ENCODE measurements at regions not wholly inside any gene's neighbourhood (a gene's known extent, or its start where the extent isn't known, plus 50 kb on each side); places are given as distances from the start of the nearest gene placed in this dataset.

DNA sequence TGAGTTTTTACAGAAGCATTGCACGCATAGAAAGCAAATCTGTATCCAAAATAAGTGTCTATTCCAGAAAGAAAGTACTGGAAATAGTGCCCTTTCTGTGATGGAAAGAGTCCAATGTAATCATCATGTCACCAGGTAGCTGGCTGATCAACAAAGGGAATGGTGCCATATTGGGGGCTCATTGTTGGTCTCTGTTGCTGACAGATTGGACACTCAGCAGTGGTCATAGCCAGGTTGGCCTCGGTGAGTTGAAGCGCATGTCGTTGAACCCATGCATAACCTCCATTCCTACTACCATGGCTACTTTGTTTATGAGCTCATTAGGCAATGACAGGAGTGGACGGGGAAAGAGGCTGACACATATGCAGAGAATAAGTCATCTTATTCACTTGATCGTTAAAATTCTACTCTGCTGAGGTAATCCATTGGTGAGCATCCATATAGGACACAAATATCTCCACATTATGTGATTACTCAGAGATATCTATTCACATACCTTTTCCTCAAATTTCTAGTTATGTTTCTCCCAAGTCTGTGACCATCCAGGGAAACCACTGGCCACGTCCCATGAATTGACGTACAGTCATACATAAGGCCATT is 560.5 kb downstream of the HAO1 start:
- in situ Hi-C loops (cut with MboI; ENCODE audit: low sequenced_read_pairs), result no loop called here

DNA sequence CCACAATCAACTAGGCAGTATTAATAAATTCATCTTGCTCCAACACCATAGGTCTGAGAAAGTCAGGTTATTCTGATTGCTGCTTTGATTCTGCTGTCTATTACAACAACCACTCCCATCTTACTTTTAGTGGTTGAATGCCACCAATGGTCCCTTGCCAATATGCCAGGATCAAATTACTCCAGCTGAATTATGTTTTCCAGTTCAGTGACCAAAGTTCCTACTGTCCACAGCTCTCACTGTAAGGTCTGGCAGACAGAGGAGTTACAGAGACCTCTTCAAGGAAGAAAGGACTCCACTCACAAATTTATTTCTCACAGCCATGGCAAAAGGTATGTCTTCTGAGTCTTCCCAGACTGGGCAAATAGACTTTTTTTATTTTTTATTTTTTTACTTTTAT is 557.0 kb downstream of the HAO1 start:
- in situ Hi-C loops (cut with MboI; ENCODE audit: low sequenced_read_pairs), result no loop called here

DNA sequence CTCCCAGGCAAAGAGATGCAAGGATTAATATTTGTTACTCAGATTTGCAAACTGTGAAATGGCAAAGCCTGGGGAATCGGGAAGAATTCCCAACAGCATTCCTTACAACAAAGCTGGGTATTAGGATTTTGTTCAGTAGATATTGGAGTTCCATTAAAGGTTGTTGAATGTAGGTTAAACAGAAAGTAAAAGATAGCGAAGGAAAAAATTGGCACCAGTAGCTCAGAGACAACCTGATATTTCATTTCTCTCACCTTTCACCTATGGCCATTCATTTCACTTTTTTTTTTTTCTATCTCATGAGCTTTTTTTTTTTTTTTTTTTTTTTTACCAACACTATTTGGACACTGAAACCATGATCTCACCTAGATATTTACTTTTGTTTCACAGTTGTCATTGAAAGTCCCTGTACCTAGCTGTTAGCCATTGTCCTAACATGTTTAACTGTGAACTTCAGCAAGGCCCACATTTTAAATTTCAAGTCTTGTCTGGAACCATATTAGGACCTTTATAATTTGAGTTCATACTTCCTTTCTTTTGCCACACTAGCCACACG is 552.5 kb downstream of the HAO1 start:
- in situ Hi-C loops (cut with MboI; ENCODE audit: low sequenced_read_pairs), result no loop called here

DNA sequence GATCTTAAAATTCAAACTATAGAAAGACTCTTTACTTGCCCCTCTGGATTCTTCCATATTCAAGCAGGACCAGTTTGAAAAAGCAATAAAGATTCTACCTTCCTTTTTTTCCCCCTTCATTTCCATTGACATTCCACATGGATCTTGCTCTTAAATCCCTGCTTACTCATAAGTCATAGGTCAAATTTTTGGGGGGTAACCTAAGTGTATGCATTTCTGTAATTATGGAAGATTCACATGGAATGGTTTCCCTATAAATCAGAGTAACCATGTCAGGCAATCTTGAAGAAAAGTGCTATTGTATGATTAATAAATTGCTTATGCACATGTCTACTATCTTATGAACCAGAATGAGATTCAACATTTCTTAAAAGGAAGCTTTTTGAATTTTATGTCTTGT is 551.0 kb downstream of the HAO1 start:
- in situ Hi-C loops (cut with MboI; ENCODE audit: low sequenced_read_pairs), result no loop called here

DNA sequence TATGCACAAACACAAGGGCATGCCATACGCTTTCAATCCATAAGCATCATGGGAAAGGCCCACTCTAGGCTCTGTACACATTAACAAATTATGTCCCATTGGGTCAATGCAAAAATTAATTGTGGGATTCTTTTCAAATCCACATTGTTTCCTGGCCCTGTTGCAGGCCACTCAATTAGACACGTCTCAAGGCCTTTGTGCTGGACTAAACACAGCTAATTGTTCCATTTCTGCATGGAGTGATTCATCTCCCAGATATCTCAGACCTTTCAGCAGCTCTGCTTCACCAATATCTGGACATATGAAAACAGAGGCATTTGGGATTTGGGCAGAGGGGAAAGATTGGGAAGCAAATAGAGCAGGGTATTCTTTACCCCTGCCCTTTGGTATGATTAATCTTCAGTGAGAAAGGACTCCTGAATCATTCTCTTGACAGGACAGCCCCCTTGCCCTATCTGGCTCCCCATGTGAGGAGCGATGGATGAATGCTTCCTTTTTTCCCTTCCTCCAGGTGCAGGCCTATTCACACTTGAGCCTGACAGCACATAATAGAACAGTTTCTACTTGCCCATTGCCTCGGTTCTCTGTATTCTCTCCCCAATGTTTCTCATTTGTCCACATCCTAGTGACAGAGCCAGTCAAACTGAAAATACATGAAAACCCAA is 547.6 kb downstream of the HAO1 start:
- in situ Hi-C loops (cut with MboI; ENCODE audit: low sequenced_read_pairs), result no loop called here

DNA sequence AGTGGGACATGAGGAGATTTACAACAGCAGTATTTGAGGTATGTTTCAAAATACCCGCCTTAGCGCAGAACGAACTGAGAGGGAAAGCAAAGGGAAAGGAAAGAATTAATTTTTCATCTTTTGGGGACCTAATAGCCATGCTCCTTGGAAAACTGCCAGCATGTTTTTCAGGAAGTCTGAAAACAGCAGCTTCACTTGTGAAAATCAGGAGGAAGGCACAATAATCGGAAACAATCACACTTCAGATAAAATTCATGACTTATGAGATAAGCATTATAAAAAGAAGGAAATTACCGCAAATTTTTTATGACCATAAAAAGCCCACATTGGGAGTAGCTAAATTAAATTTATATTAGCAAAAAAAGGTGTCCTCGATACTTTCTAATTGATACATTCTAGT is 541.1 kb downstream of the HAO1 start:
- in situ Hi-C loops (cut with MboI; ENCODE audit: low sequenced_read_pairs), result no loop called here

DNA sequence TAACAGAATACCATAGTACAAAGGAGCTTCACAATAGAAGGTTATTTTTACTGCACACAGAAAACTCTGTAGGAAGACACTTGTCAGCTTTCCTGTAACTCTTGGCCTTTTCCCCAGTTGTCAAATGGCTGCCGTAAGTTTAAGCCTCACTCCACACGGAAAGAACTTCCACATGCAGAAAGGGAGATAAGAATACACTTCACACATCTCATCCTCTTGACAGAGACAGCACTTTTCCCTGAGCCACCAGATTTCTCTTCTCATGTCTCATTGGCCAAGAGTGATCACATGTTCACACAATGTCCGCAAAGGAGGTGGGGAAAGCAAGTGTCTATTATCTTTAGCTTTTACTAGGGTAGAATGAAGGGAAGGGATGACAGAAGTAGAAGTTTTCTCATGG is 540.7 kb downstream of the HAO1 start:
- in situ Hi-C loops (cut with MboI; ENCODE audit: low sequenced_read_pairs), result no loop called here

DNA sequence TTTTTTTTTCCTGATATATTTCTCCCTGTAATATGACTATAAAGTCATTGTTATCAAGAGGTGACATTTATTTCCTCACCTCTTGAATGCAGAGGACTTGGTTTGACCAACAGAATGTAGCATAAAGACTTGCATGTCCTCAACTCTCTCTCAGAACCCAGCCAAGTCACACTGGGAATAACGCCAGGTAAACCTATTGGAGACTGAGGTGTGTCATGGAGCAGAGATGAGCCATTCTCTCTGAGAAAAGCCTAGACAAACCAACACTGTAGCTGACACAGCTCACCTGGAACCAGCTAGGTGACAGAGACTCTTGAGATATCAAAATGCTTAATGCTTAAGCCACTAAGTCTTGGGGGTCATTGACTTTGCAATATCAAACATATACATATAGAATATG is 533.6 kb downstream of the HAO1 start:
- in situ Hi-C loops (cut with MboI; ENCODE audit: low sequenced_read_pairs), result no loop called here

DNA sequence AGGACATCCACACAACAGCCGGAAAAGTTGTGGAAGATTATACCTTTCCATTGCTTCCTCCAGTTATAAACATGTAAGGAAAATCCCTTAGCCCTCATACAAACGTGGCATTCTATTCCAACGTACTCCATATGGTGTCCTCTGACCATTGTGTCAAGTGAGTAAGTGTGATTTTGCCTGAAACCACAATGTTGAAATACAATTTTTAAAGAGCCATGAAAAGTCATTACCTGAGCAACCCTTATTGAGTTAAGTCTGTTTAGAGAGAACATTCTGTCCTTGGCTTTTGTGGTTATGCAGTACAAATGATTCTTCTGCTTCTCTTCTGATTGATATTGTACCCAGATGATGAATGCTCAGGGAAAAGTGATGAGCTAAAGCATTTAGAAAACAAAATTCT is 530.1 kb downstream of the HAO1 start:
- in situ Hi-C loops (cut with MboI; ENCODE audit: low sequenced_read_pairs), result no loop called here

DNA sequence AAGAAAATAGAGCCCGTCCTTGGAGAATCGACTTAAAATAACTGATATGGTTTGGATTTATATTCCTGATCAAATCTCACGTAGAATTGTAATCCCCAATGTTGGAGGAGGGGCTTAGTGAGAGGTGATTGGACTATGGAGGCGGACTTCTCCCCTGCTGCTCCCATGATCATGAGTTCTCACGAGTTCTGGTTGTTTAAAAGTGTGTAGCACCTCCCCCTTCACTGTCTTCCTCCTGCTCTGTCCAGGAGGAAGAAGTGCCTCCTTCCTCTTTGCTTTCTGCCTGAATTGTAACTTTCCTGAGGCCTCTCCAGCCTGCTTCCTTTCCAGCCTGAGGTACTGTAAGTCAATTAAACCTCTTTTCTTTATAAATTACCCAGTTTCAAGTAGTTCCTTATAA is 529.2 kb downstream of the HAO1 start:
- in situ Hi-C loops (cut with MboI; ENCODE audit: low sequenced_read_pairs), result no loop called here

DNA sequence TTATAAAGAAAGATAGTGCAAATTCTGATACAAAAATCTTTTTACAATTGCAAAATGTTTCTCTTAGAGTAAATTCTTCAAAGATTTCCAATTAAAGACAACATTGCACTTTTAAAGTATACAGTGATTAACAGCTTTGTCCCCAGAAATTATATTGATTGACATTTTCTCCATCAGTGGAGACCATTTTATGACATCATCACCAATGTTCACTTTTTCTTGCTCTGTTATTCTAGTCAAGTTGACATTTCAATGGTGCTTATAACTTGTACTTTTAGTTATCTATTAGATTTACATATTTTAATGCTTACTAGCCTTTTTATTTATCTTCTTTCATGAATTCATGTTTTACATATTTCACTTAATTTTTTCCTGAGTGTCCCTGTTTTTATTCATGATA is 524.8 kb downstream of the HAO1 start:
- in situ Hi-C loops (cut with MboI; ENCODE audit: low sequenced_read_pairs), result no loop called here

DNA sequence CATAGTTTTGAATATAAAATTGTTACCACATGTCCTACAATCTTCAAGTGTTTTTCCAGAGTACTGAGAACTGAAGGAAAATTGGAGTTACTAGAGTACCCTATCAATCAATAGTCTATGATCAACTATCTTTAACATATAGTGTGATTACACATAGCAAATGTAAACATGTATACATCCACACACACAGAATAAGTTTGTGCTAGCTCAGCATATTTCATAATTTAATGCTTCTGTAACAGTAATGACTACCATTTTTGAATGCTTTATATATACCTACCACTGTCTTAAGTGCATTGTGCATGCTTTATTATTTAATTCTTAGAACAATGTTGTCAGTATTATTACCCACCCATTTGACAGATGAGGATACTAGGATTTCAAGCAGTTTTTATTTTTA is 523.9 kb downstream of the HAO1 start:
- in situ Hi-C loops (cut with MboI; ENCODE audit: low sequenced_read_pairs), result no loop called here

DNA sequence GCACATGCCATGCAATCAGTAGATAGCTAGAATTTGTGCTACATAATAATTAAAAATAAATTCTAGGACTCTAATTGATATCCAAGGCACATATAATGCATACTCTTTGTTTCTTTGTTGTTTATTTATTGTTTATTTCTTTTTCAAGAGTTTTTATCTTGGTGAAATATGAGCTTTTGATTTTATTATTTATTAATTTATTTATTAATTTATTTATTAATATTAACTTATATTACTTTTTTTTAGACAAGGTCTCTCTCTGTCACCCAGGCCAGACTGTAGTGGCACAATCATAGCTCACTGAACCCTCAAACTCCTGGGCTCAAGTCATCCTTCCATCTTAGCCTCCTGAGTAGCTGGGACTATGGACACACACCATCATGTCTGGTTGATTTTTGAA is 519.9 kb downstream of the HAO1 start:
- in situ Hi-C loops (cut with MboI; ENCODE audit: low sequenced_read_pairs), result no loop called here

DNA sequence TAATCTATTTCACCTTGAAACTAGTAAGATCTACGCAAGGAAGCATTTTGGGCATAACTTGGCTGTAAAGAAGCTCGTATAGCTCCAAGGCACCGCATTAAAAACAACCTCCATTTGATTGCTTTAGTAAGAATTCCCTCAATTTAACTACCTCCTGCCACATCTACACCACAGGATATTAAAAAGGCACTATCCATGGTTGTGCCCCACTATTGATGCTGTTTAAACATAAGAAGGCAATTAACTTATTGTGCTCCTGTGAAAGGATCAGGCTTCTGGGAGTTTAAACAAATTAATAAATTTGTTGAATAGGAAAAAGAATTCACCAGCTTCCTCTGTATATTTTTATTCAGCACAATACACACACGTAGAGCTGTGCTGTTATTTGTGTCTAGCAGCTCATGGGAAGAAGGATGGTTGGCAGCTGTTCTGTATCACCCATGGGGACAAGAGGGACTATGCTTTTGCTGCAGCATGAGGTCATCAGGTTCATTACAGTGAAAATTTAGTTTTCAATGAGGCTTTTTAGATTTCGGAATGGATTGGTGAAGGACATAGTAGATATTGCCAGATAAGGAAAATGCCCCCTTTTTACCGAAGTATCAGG is 513.3 kb downstream of the HAO1 start:
- in situ Hi-C loops (cut with MboI; ENCODE audit: low sequenced_read_pairs), result no loop called here

DNA sequence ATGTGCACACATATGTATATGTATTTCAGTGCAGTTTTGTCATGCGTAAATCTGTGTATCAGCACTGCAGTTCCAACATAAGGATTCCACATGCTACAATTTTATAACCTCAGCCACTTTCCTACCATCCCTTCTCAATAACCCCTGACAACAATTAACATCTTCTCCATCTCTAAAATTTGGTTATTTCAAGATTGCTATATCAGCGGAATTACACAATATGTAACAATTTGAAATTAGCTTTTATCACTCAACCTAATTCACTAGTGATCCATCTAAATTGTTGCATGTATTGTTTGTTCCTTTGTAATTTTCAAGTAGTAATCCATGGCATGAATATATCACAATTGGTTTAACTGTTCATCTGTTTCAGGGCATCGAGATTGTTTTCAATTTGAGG is 511.3 kb downstream of the HAO1 start:
- in situ Hi-C loops (cut with MboI; ENCODE audit: low sequenced_read_pairs), result no loop called here

DNA sequence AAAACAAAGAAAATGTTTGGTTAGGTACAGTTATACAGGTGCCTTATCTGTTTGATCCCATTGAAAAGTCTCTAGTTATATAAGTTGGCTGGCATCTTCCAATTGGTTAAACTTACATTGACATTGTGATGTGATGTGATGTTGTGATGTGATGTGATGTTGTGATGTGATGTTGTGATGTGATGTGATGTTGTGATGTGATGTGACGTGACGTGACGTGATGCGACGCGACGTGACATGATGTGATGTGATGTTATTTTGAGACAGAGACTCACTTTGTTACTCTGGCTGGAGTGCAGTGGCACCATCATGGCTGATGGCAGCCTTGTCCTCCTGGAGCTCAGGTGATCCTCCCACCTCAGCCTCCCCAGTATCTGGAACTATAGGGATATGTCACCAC is 507.6 kb downstream of the HAO1 start:
- in situ Hi-C loops (cut with MboI; ENCODE audit: low sequenced_read_pairs), result no loop called here

DNA sequence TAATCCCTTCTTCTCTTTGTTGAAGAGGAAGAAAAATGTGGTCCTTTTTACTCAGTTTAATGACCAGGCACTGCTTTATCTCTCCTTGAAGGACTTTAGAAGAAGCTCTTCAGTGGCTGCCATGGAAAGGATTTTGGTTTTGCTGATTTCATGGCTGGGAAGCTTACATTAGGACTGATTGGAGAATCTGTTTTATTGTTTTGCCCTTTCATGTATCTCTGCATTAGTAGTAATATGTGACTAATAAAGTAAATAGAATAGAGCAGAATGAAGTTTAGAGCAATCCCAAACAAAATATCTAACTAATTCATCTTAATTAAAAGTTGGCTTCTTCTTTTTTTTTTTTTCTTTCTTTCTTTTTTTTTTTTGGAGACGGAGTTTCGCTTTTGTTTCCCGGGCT is 502.9 kb downstream of the HAO1 start:
- in situ Hi-C loops (cut with MboI; ENCODE audit: low sequenced_read_pairs), result no loop called here

DNA sequence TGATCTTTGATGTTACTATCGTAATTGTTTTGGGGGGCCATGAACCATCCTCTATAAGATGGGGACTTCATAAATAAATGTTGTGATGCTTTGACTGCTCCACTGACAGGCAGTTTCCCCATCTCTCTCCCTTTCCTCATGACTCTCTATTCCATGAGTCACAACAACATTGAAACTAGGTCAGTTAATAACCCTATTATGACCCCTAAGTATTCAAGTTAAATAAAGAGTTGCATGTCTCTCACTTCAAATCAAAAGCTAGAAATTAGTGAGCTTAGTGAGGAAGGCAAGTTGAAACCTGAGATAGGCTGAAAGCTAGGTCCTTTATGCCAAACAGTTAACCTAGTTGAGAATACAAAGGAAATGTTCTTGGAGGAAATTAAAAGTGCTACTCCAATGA is 491.0 kb downstream of the HAO1 start:
- in situ Hi-C loops (cut with MboI; ENCODE audit: low sequenced_read_pairs), result no loop called here

DNA sequence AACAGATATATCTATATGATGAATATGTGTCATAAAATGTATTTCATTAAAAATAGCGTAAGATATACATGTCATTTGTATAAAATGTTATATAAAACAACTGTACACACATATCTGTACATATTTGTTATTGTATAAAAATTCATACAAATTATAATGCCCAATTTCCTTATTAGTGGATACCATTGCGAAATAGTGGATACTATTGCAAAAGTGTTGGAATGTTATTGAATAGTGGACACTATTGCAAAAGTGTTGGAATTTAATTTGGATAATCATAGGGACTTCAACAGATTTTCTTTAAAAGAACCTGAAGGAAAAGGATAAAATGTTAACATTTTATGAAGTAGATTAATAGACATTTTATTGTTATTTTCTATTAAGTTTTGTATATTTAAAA is 487.4 kb downstream of the HAO1 start:
- in situ Hi-C loops (cut with MboI; ENCODE audit: low sequenced_read_pairs), result no loop called here

DNA sequence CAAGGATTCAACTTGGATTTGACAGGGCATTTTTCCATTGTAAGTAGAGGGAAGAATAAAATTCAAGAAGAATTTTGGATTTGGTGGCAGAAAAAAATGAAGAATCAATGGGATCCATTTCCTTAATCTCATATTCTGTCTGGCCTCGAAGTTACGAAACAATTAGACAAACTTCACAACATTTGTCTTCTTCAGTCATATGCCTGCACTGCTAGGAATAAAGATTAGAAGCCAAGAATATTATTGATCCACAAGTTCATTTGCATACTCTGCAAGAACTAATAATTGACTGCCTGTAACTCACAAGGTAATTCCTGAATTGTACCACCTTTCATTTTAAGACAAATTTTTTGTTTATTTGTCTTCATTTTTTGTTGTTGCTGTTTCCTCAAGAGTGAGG is 486.2 kb downstream of the HAO1 start:
- in situ Hi-C loops (cut with MboI; ENCODE audit: low sequenced_read_pairs), result no loop called here

DNA sequence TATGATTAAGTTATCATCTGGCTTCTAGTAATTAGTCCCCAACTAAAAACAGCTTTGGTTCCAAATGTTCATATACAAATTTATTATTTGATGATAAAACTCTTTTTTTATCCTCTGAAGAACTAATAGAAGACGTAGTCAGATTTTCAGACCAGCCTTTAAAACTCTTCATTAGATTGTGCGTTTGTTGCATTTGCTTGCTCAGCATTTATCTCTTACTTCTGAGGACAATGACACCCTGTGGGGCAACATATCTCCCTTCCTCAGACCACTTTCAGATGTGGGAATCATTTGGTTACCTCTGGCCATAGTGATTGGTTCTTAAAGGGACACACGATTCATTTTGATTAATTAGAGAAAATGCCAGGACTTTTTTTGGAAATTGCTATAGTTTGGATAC is 481.8 kb downstream of the HAO1 start:
- in situ Hi-C loops (cut with MboI; ENCODE audit: low sequenced_read_pairs), result no loop called here

DNA sequence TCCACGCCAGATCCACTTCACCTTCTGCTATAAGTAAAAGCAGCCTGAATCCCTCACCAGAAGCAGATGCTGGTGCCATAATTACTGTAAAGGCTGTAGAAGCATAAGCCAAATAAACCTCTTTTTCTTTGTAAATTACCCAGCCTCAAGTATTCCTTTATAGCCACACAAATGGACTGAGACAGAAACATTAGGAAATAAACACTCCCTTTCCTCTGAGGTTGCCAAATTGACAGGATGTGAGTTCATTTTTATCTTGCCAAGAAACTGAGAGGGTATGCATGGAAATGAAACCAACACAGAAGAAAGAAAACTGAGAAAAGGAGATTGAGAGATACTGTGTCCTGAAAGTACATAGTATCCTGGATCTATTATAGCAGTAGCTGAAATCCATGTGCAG is 481.2 kb downstream of the HAO1 start:
- in situ Hi-C loops (cut with MboI; ENCODE audit: low sequenced_read_pairs), result no loop called here

DNA sequence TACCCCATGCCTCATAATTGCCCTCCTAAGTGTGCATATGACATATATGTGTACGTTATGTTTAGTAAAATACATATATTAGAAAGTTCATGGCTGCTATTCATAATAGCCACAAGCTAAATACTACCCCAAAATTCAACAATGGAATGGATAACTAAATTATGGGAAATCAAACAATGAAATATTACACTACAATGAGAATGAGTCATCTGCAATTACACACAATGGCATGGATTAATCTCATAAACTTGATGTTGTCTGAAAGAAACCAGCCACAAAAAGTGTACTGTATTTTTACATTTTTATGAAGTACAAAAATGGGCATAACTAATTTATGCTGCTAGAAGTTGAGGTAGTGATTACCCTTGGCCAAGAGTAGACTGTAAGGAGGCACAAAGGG is 477.0 kb downstream of the HAO1 start:
- in situ Hi-C loops (cut with MboI; ENCODE audit: low sequenced_read_pairs), result no loop called here

Data from HL-60/S4 treated with retinoic acid at 250 ng/mL for 4 days and 3 days (cell line).